ENCODE measurements at regions not wholly inside any gene's neighbourhood (a gene's known extent, or its start where the extent isn't known, plus 50 kb on each side); places are given as distances from the start of the nearest gene placed in this dataset.

GRCh38 chr5:33375900-33376299 lies 64.9 kb upstream of the TARS1 start:
- ATAC-seq (no peak), DNase-seq (no peak)
- H3K9me3 Mint-ChIP-seq, result peaks cover 0 to 6% of the 10 kb centered on the region in 2 donors
- H3K4me1 Mint-ChIP-seq, result no peaks in the 10 kb centered on the region
- H3K4me3 Mint-ChIP-seq, result no peak overlapping the region
- no peaks in the 10 kb centered on the region for H3K27me3 Mint-ChIP-seq
- no peak overlapping the region for H3K27ac Mint-ChIP-seq

GRCh38 chr5:33379757-33380156 lies 61.0 kb upstream of the TARS1 start:
- Mint-ChIP-seq H3K4me1 (no peaks in the 10 kb centered on the region), H3K27ac (no peak overlapping the region), H3K4me3 (no peak overlapping the region), H3K9me3 (peaks cover 8 to 12% of the 10 kb centered on the region in 2 donors), H3K27me3 (no peaks in the 10 kb centered on the region)
- ATAC-seq (no peak), DNase-seq (no peak)

- Mint-ChIP-seq H3K9me3 (peaks cover 19 to 23% of the 10 kb centered on the region in 2 donors), H3K27me3 (no peaks in the 10 kb centered on the region), H3K4me3 (no peak overlapping the region), H3K4me1 (no peaks in the 10 kb centered on the region), H3K27ac (no peak overlapping the region)
- ATAC-seq, result no peak
- DNase-seq, result no peak
Observed at GRCh38 chr5:33381243-33381642, 59.5 kb upstream of the TARS1 start.
